Esophagus muscularis mucosa (tissue), 3 donors: ENCODE measurements at regions not wholly inside any gene's neighbourhood (a gene's known extent, or its start where the extent isn't known, plus 50 kb on each side); places are given as distances from the start of the nearest gene placed in this dataset.
"Not testable (repeated sequence)": the region's sequence is repeated elsewhere in the genome, so short reads cannot be mapped to it uniquely, and the experiment has no call there.

ENCODE experiments used
- POLR2AphosphoS5 ChIP-seq, 2 donors: sonication (generic); formaldehyde crosslinking; IDR thresholded peaks; one replicate each; pipeline ENCODE4 v1.6.1; 2017; ENCODE audit warnings: antibody characterized with exemption in 2 of 2
- TF ChIP-seq, protein P1 (sequence below), 3 experiments: fragments of 200-600 bp in 2 of 3; fragments of 450-650 bp in 1 of 3; sonication (generic) in 2 of 3; IDR thresholded peaks; one replicate each; pipeline ENCODE4 v1.5.1; 2017 to 2019; ENCODE audit warnings: antibody characterized with exemption in 3 of 3, mild to moderate bottlenecking in 2 of 3, moderate library complexity in 1 of 3

DNA sequence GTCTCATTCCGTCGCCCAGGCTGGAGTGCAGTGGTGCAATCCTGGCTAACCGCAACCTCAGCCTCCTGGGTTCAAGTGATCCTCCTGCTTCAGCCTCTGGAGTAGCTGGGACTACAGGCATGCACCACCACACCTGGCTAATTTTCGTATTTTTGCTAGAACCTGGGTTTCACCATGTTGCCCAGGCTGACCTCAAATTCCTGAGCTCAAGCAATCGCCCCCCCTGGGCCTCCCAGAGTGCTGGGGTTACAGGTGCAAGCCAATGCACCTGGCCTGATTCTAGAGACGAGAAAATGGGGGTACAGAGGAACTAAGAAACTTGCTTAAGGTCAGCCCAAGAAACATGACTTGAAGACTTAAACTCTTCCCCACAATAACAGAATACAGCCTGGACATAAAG, 111.0 kb downstream of the PRR15 start:
- TF ChIP-seq, protein P1, sequence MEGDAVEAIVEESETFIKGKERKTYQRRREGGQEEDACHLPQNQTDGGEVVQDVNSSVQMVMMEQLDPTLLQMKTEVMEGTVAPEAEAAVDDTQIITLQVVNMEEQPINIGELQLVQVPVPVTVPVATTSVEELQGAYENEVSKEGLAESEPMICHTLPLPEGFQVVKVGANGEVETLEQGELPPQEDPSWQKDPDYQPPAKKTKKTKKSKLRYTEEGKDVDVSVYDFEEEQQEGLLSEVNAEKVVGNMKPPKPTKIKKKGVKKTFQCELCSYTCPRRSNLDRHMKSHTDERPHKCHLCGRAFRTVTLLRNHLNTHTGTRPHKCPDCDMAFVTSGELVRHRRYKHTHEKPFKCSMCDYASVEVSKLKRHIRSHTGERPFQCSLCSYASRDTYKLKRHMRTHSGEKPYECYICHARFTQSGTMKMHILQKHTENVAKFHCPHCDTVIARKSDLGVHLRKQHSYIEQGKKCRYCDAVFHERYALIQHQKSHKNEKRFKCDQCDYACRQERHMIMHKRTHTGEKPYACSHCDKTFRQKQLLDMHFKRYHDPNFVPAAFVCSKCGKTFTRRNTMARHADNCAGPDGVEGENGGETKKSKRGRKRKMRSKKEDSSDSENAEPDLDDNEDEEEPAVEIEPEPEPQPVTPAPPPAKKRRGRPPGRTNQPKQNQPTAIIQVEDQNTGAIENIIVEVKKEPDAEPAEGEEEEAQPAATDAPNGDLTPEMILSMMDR (IDR thresholded peaks at IDR 0.05) = not testable (repeated sequence)
- not testable (repeated sequence) for TF ChIP-seq POLR2AphosphoS5 (IDR thresholded peaks at IDR 0.05)
